Right atrium auricular region (tissue), 2 donors: ENCODE measurements at regions not wholly inside any gene's neighbourhood (a gene's known extent, or its start where the extent isn't known, plus 50 kb on each side); places are given as distances from the start of the nearest gene placed in this dataset.
"Not testable (repeated sequence)": the region's sequence is repeated elsewhere in the genome, so short reads cannot be mapped to it uniquely, and the experiment has no call there.

Experiments
- DNase-seq: peaks from one replicate; pipeline ENCODE4 v3.0.0-alpha.2; 2019; ENCODE audit warnings: low spot score
- H3K27ac ChIP-seq, 2 donors: fragments of 200-600 bp; sonication (generic); 1 replicate in 1 of 2; 2 replicates in 1 of 2; pipeline ENCODE4 v1.5.1; 2016 to 2019
- H3K27me3 ChIP-seq, 2 donors: fragments of 200-600 bp; sonication (generic); one replicate each; pipeline versions ENCODE4 v1.5.1 to v1.6.0; 2017 to 2019
- H3K36me3 ChIP-seq: fragments of 200-600 bp; sonication (generic); one replicate; pipeline ENCODE4 v1.5.1; 2016
- H3K4me1 ChIP-seq, 2 donors: fragments of 200-600 bp; sonication (generic); one replicate each; pipeline versions ENCODE4 v1.5.1 to v1.6.0; 2017 to 2019
- H3K4me3 ChIP-seq, 2 donors: fragments of 200-600 bp; sonication (generic); 1 replicate in 1 of 2; 2 replicates in 1 of 2; pipeline ENCODE4 v1.5.1; 2017 to 2019; ENCODE audit warnings: mild to moderate bottlenecking in 1 of 2, moderate library complexity in 1 of 2
- H3K9me3 ChIP-seq, 2 donors: fragments of 200-600 bp; sonication (generic); one replicate each; pipeline ENCODE4 v1.5.1; 2019
- CTCF ChIP-seq, 2 donors: fragments of 200-600 bp; sonication (generic); IDR thresholded peaks; one replicate each; pipeline ENCODE4 v1.5.1; 2019; ENCODE audit warnings: antibody characterized with exemption in 2 of 2

- H3K4me1 ChIP-seq = no peaks in the 10 kb centered on the region
- no peak for TF ChIP-seq CTCF (IDR thresholded peaks at IDR 0.05)
- DNase-seq = no peak
- no peak overlapping the region for H3K27ac ChIP-seq
- peaks cover 0 to 6% of the 10 kb centered on the region in 2 donors for H3K9me3 ChIP-seq
- no peaks in the 10 kb centered on the region for H3K36me3 ChIP-seq
- H3K27me3 ChIP-seq = no peaks in the 10 kb centered on the region
- no peak overlapping the region for H3K4me3 ChIP-seq
Observed at GRCh38 chr12:131208425-131208824, 254.7 kb downstream of the ADGRD1 start.

DNA sequence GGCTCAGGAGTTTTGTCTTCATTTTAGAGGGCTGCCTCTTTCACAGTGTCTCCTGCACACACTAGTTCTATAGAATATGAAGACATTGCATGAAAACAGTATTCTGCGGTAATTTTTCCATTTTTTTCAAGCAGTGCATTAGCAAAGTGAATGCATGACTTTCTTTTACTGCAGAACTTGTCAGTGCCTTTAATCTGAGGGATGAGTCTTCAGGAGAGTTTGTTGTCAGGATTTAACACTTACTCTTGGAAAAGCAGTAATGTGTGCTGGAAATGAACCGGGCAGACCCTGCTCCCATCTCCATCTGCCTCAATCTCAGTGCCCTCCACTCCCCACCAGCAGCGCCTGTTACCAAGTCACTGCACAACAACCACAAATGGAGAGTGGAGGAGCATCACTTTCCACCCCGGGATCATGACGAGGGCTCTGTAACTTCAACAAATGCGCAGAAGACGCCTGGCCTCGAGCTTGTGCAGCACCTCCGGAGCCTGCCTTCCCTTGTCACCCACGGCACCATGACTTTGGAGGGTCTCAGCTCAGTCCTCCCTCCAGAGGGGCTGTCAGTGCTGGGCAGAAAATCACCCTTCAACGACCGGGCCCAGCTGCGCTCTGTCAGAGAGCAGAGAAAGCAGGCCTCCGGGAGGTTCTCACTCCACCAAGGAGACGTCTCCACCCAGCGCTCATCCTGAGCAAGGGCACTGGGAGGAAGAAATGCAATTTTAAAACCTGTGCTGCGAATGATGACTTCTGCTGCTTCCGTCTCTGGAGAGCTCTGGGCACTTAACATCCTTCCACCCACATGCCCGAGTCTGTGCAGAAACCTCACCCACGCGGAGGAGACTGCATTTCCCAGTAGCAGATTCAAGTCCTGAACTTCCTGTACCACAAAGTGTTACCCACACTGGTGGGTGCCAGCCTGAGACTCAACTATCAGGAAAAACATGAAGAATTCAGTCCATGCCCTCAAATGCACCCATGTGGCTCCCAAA, 255.7 kb downstream of the ADGRD1 start:
- no peak overlapping the region for H3K4me3 ChIP-seq
- H3K9me3 ChIP-seq = peaks cover 0 to 7% of the 10 kb centered on the region in 2 donors
- no peak for TF ChIP-seq CTCF (IDR thresholded peaks at IDR 0.05)
- DNase-seq = no peak
- H3K36me3 ChIP-seq = no peaks in the 10 kb centered on the region
- H3K4me1 ChIP-seq = no peaks in the 10 kb centered on the region
- H3K27ac ChIP-seq = no peak overlapping the region
- no peaks in the 10 kb centered on the region for H3K27me3 ChIP-seq

- no peaks in the 10 kb centered on the region for H3K4me1 ChIP-seq
- H3K9me3 ChIP-seq = peaks cover 0 to 7% of the 10 kb centered on the region in 2 donors
- no peaks in the 10 kb centered on the region for H3K27me3 ChIP-seq
- no peak for DNase-seq
- no peak overlapping the region for H3K4me3 ChIP-seq
- no peak overlapping the region for H3K27ac ChIP-seq
- no peaks in the 10 kb centered on the region for H3K36me3 ChIP-seq
- TF ChIP-seq CTCF (IDR thresholded peaks at IDR 0.05) = no peak
Observed at GRCh38 chr12:131210506-131211339, 257.0 kb downstream of the ADGRD1 start.

DNA sequence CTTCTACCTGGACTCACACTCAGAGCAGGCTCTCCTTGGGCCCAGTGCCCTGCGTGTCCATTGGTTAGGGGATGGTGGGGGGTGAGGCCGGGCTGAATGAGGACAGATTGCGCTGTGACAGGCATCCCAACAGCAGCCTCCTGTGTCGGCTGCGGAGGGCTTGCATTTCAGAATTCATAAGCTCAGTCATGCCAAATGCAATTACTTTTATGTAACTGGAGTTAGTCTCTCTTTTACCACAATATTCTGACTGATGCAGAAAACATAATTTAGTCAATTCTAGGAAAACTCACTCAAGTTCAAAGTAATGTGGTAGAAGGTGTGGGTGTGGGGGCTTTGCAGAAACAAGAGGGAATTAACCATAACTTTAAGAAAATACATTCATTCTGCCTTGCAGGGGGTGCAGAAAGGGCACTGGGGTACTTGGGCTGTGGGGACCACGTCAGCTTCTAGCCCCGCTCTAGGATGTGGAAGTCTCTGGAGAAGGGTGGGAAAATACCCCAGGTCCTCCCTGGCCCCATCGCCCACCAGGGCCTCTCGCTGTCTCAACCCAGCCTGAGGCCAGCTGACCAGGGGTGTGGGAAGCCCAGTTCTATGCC, 257.7 kb downstream of the ADGRD1 start:
- Histone ChIP-seq H3K27me3 (no peaks in the 10 kb centered on the region), H3K36me3 (no peaks in the 10 kb centered on the region), H3K9me3 (peaks cover 0 to 7% of the 10 kb centered on the region in 2 donors), H3K4me1 (no peaks in the 10 kb centered on the region), H3K27ac (no peak overlapping the region), H3K4me3 (no peak overlapping the region)
- DNase-seq = no peak
- no peak for TF ChIP-seq CTCF (IDR thresholded peaks at IDR 0.05)

- H3K9me3 ChIP-seq = peaks cover 0 to 7% of the 10 kb centered on the region in 2 donors
- H3K27me3 ChIP-seq = no peaks in the 10 kb centered on the region
- no peak overlapping the region for H3K4me3 ChIP-seq
- no peak overlapping the region for H3K27ac ChIP-seq
- DNase-seq = no peak
- TF ChIP-seq CTCF (IDR thresholded peaks at IDR 0.05) = no peak
- H3K4me1 ChIP-seq = no peaks in the 10 kb centered on the region
- H3K36me3 ChIP-seq = no peaks in the 10 kb centered on the region
Observed at GRCh38 chr12:131213896-131214442, 260.3 kb downstream of the ADGRD1 start.

DNA sequence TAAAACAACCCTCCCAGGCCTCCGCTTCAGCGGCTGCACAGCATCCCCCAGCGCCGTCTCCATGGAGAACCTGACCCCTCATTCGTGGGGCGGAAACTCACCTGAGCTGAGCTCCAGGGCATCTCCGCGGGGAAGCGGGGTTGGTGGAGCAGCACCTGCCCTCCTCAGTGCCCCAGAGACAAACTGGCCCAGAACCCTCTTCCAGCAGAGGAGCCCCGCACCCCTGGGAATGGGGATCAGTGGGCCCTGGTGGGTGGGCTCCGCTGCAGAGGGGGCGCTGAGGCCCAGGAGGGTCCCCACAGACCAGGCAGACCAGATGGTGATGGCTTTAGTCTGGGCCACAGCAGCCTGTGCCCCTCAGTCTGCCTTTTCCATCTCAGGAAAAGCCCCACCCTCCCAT, 261.2 kb downstream of the ADGRD1 start:
- not testable (repeated sequence) for DNase-seq, H3K4me1 ChIP-seq, H3K27me3 ChIP-seq, H3K9me3 ChIP-seq, H3K4me3 ChIP-seq, H3K27ac ChIP-seq, H3K36me3 ChIP-seq

- not testable (repeated sequence) for H3K27ac ChIP-seq
Observed at GRCh38 chr12:131216587-131216986, 262.9 kb downstream of the ADGRD1 start.

More at GRCh38 chr12:131216587-131216986, 262.9 kb downstream of the ADGRD1 start:
- not testable (repeated sequence) for H3K36me3 ChIP-seq, H3K27me3 ChIP-seq, H3K4me3 ChIP-seq, DNase-seq, H3K9me3 ChIP-seq, H3K4me1 ChIP-seq
